Upper lobe of left lung (tissue), 6 donors: ENCODE measurements at regions not wholly inside any gene's neighbourhood (a gene's known extent, or its start where the extent isn't known, plus 50 kb on each side); places are given as distances from the start of the nearest gene placed in this dataset.

Experiments used
- ATAC-seq, 2 donors: fragments of 200-7000 bp; cut with Tn5 transposase; one replicate each; pipeline ENCODE4 v1.9.1; 2022; ENCODE audit warnings: mild to moderate bottlenecking in 2 of 2, moderate library complexity in 2 of 2; ENCODE audit not compliant: low FRiP score in 2 of 2
- DNase-seq, 2 donors: peaks; one replicate each; pipeline ENCODE4 v3.0.0-alpha.2; 2019 to 2020
- H3K27ac ChIP-seq, 4 donors: fragments of 200-600 bp; sonication (generic); one replicate each; pipeline ENCODE4 v1.5.1; 2016 to 2019
- H3K27me3 ChIP-seq, 4 donors: fragments of 200-600 bp; sonication (generic); one replicate each; pipeline ENCODE4 v1.5.1; 2017 to 2019
- H3K36me3 ChIP-seq, 4 donors: fragments of 200-600 bp; sonication (generic); one replicate each; pipeline ENCODE4 v1.5.1; 2016 to 2019
- H3K4me1 ChIP-seq, 4 donors: fragments of 200-600 bp; sonication (generic); one replicate each; pipeline ENCODE4 v1.5.1; 2018 to 2019
- H3K4me3 ChIP-seq, 4 donors: fragments of 200-600 bp; sonication (generic); one replicate each; pipeline ENCODE4 v1.5.1; 2017 to 2019; ENCODE audit warnings: mild to moderate bottlenecking in 2 of 4, moderate library complexity in 1 of 4
- H3K9me3 ChIP-seq, 4 donors: fragments of 200-600 bp; sonication (generic); one replicate each; pipeline ENCODE4 v1.5.1; 2018 to 2019
- CTCF ChIP-seq, 6 experiments: fragments of 450-650 bp in 4 of 6; fragments of 200-600 bp in 2 of 6; sonication (generic) in 2 of 6; IDR thresholded peaks; one replicate each; pipeline ENCODE4 v1.5.1; 2016 to 2019; ENCODE audit warnings: antibody characterized with exemption in 6 of 6
- EP300 ChIP-seq, 4 donors: sonication (generic); formaldehyde crosslinking; IDR thresholded peaks; one replicate each; pipeline ENCODE4 v1.5.1; 2017; ENCODE audit warnings: antibody characterized with exemption in 4 of 4, control low read depth in 2 of 4
- POLR2A ChIP-seq, 4 donors: fragments of 450-650 bp; IDR thresholded peaks; one replicate each; pipeline ENCODE4 v1.5.1; 2016 to 2017; ENCODE audit warnings: antibody characterized with exemption in 4 of 4, mild to moderate bottlenecking in 2 of 4
- POLR2AphosphoS5 ChIP-seq, 2 donors: sonication (generic); formaldehyde crosslinking; IDR thresholded peaks; one replicate each; pipeline ENCODE4 v1.5.1; 2017; ENCODE audit warnings: antibody characterized with exemption in 2 of 2
- WGBS, 2 donors: methylation state at CpG; one replicate each; pipeline ENCODE4 v1.1.5; 2017 to 2018; 5-methylcytosine and 5-hydroxymethylcytosine counted together
- donor health status: DM: no; HTN: no; CAD: no; lungs with moderate emphysema.
- donor health status: DM: no; HTN: yes; CAD: no; lungs with severe emphysema.

- no peak overlapping the region for H3K4me3 ChIP-seq
- ATAC-seq (no peak), DNase-seq (no peak)
- no peaks in the 10 kb centered on the region for H3K27me3 ChIP-seq
- no peak overlapping the region for H3K27ac ChIP-seq
- H3K4me1 ChIP-seq, result no peaks in the 10 kb centered on the region
- no peak for TF ChIP-seq EP300 (IDR thresholded peaks at IDR 0.05)
- no peak for TF ChIP-seq POLR2A (IDR thresholded peaks at IDR 0.05)
- no peak for TF ChIP-seq CTCF (IDR thresholded peaks at IDR 0.05)
- TF ChIP-seq POLR2AphosphoS5 (IDR thresholded peaks at IDR 0.05), result no peak
- H3K9me3 ChIP-seq, result no peaks in the 10 kb centered on the region
- H3K36me3 ChIP-seq, result no peaks in the 10 kb centered on the region
These were observed 72.0 kb upstream of the HECW1 start for GRCh38 chr7:43040461-43040860.

GRCh38 chr7:43041105-43041504 is 71.3 kb upstream of the HECW1 start:
- H3K36me3 ChIP-seq, result no peaks in the 10 kb centered on the region
- H3K4me1 ChIP-seq, result no peaks in the 10 kb centered on the region
- TF ChIP-seq POLR2A (IDR thresholded peaks at IDR 0.05) (no peak), EP300 (IDR thresholded peaks at IDR 0.05) (no peak), CTCF (IDR thresholded peaks at IDR 0.05) (no peak), POLR2AphosphoS5 (IDR thresholded peaks at IDR 0.05) (no peak)
- H3K4me3 ChIP-seq, result no peak overlapping the region
- H3K9me3 ChIP-seq, result no peaks in the 10 kb centered on the region
- no peak overlapping the region for H3K27ac ChIP-seq
- no peaks in the 10 kb centered on the region for H3K27me3 ChIP-seq
- DNase-seq (no peak), ATAC-seq (no peak)
- 65 to 87% methylated on average over 2 of the region's 2 CpGs for WGBS, 2 donors

GRCh38 chr7:43041724-43042123 is 70.7 kb upstream of the HECW1 start:
- ATAC-seq, result no peak
- Histone ChIP-seq H3K27ac (no peak overlapping the region), H3K4me1 (no peaks in the 10 kb centered on the region), H3K4me3 (no peak overlapping the region), H3K27me3 (no peaks in the 10 kb centered on the region), H3K36me3 (no peaks in the 10 kb centered on the region), H3K9me3 (no peaks in the 10 kb centered on the region)
- DNase-seq, result no peak
- TF ChIP-seq CTCF (IDR thresholded peaks at IDR 0.05), result no peak
- TF ChIP-seq POLR2AphosphoS5 (IDR thresholded peaks at IDR 0.05), result no peak
- no peak for TF ChIP-seq EP300 (IDR thresholded peaks at IDR 0.05)
- TF ChIP-seq POLR2A (IDR thresholded peaks at IDR 0.05), result no peak

GRCh38 chr7:43042302-43042701 is 70.1 kb upstream of the HECW1 start:
- DNase-seq (no peak), ATAC-seq (no peak)
- 66 to 71% methylated on average over 3 of the region's 3 CpGs for WGBS, 2 donors
- Histone ChIP-seq H3K4me3 (no peak overlapping the region), H3K9me3 (no peaks in the 10 kb centered on the region), H3K27me3 (no peaks in the 10 kb centered on the region), H3K36me3 (no peaks in the 10 kb centered on the region), H3K4me1 (no peaks in the 10 kb centered on the region), H3K27ac (no peak overlapping the region)
- TF ChIP-seq EP300 (IDR thresholded peaks at IDR 0.05), result no peak
- TF ChIP-seq POLR2A (IDR thresholded peaks at IDR 0.05), result no peak
- no peak for TF ChIP-seq CTCF (IDR thresholded peaks at IDR 0.05)
- no peak for TF ChIP-seq POLR2AphosphoS5 (IDR thresholded peaks at IDR 0.05)

GRCh38 chr7:43044511-43044910 is 67.9 kb upstream of the HECW1 start:
- 47 to 56% methylated on average over 1 of the region's 1 CpG for WGBS, 2 donors
- no peak overlapping the region for H3K27ac ChIP-seq
- DNase-seq (no peak), ATAC-seq (no peak)
- TF ChIP-seq POLR2A (IDR thresholded peaks at IDR 0.05) (no peak), CTCF (IDR thresholded peaks at IDR 0.05) (no peak), POLR2AphosphoS5 (IDR thresholded peaks at IDR 0.05) (no peak), EP300 (IDR thresholded peaks at IDR 0.05) (no peak)
- no peaks in the 10 kb centered on the region for H3K9me3 ChIP-seq
- no peaks in the 10 kb centered on the region for H3K36me3 ChIP-seq
- no peak overlapping the region for H3K4me3 ChIP-seq
- H3K4me1 ChIP-seq, result no peaks in the 10 kb centered on the region
- H3K27me3 ChIP-seq, result no peaks in the 10 kb centered on the region
